ENCODE measurements at regions not wholly inside any gene's neighbourhood (a gene's known extent, or its start where the extent isn't known, plus 50 kb on each side); places are given as distances from the start of the nearest gene placed in this dataset.

DNA sequence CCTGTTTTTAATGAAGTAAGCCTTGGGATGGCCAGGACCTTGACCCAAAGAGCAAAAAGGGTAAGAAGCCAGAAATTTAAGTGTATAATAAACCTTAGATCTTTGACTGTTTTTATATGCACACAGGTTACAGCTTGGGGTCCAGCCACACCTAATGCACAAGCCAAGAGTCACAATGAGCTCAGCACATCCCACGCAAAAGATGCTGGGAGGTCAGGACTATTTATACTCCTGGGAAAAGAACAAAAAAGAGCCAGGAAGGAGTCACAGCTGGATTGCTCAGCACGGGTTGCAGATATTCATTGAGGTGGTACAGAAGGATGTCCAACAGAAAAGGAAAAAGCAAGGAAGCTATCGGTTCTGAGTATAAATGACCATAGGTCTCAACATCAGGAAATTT, 536.3 kb downstream of the NTRK3 start:
- H3K36me3 ChIP-seq = no peaks in the 10 kb centered on the region
- H3K9me3 ChIP-seq = no peaks in the 10 kb centered on the region
- H3K4me3 ChIP-seq = no peak overlapping the region
- WGBS = 77% methylated on average over 3 of the region's 3 CpGs
- no peak overlapping the region for H3K27ac ChIP-seq
- H3K27me3 ChIP-seq (replicated peaks; ENCODE audit: insufficient read depth) = no peaks in the 10 kb centered on the region
- TF ChIP-seq POLR2A (IDR thresholded peaks at IDR 0.05) (no peak), POLR2AphosphoS5 (IDR thresholded peaks at IDR 0.05) (no peak)
- TF ChIP-seq, protein P1, sequence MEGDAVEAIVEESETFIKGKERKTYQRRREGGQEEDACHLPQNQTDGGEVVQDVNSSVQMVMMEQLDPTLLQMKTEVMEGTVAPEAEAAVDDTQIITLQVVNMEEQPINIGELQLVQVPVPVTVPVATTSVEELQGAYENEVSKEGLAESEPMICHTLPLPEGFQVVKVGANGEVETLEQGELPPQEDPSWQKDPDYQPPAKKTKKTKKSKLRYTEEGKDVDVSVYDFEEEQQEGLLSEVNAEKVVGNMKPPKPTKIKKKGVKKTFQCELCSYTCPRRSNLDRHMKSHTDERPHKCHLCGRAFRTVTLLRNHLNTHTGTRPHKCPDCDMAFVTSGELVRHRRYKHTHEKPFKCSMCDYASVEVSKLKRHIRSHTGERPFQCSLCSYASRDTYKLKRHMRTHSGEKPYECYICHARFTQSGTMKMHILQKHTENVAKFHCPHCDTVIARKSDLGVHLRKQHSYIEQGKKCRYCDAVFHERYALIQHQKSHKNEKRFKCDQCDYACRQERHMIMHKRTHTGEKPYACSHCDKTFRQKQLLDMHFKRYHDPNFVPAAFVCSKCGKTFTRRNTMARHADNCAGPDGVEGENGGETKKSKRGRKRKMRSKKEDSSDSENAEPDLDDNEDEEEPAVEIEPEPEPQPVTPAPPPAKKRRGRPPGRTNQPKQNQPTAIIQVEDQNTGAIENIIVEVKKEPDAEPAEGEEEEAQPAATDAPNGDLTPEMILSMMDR (IDR thresholded peaks at IDR 0.05) = no peak
- no peak for DNase-seq (ENCODE audit: low spot score)
- intact Hi-C loops (cut with DNase I) = no loop called here
- H3K4me1 ChIP-seq (replicated peaks) = no peaks in the 10 kb centered on the region

DNA sequence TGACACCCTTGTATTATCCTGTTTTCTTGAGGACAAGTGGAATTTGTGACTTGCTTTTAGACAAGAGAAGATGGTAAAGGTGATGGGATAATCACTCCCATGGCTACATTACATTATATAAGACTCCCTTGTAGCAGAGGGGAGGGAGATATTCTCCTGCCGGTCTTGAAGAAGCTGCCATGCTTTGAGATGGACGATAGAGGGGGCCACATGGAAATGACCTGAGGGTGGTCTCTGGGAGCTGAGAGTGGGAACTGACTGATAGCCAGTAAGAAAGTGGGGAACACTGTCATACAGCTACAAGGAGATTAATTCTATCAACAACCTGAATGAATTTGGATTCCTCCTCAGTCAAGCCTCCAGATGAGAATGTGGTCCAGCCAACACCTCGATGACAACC, 540.1 kb downstream of the NTRK3 start:
- no peaks in the 10 kb centered on the region for H3K9me3 ChIP-seq
- H3K4me1 ChIP-seq (replicated peaks) = no peaks in the 10 kb centered on the region
- H3K27me3 ChIP-seq (replicated peaks; ENCODE audit: insufficient read depth) = no peaks in the 10 kb centered on the region
- H3K36me3 ChIP-seq = no peaks in the 10 kb centered on the region
- H3K4me3 ChIP-seq = no peak overlapping the region
- H3K27ac ChIP-seq = no peak overlapping the region
- intact Hi-C loops (cut with DNase I) = no loop called here
- 77% methylated on average over 3 of the region's 3 CpGs for WGBS
- TF ChIP-seq, protein P1 (IDR thresholded peaks at IDR 0.05) = no peak
- TF ChIP-seq POLR2A (IDR thresholded peaks at IDR 0.05) (no peak), POLR2AphosphoS5 (IDR thresholded peaks at IDR 0.05) (no peak)
- no peak for DNase-seq (ENCODE audit: low spot score)

DNA sequence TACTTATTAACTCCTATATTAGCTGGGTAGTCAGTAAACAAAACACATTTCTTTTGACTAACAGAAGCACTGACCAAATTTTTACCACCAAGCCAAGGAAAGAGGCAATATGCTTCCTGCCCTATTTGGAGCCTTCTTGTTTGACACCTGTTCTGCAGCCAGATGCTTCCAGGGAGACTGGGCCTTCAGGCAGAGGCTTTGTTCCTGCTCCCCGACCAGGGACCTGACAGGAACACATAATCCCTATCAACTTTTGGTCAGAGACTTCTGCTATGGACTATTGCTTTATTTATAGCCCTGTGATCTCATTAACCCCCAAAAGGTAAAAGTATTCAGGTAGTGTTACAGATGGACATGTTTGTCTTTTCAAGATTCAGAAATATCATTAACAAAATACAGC, 541.3 kb downstream of the NTRK3 start:
- Histone ChIP-seq H3K4me1 (replicated peaks) (no peaks in the 10 kb centered on the region), H3K27me3 (replicated peaks; ENCODE audit: insufficient read depth) (no peaks in the 10 kb centered on the region), H3K4me3 (no peak overlapping the region), H3K9me3 (no peaks in the 10 kb centered on the region), H3K27ac (no peak overlapping the region), H3K36me3 (no peaks in the 10 kb centered on the region)
- DNase-seq (ENCODE audit: low spot score) = no peak
- TF ChIP-seq POLR2A (IDR thresholded peaks at IDR 0.05) (no peak), POLR2AphosphoS5 (IDR thresholded peaks at IDR 0.05) (no peak)
- TF ChIP-seq, protein P1 (IDR thresholded peaks at IDR 0.05) = no peak
- WGBS = 76% methylated on average over 1 of the region's 1 CpG
- intact Hi-C loops (cut with DNase I) = no loop called here

DNA sequence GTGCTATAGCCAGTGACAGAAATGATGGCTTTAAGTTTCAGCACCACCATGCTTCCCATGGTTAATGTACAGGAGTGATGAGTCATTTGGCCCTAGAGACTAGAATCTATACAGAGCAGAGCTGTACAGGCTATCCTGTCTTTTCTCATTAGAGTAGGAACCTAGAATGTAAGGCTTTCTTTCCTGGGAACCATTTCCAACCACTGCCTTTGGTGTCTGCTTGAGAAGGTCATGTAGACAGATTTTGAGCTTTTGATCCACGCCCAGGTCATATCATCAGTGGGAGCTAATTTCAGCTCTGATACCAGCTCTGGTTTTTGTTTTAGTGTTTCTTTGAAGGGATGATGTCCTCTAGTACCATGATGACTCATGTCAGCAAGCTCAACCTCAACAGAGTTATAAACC, 543.1 kb downstream of the NTRK3 start:
- no peaks in the 10 kb centered on the region for H3K27me3 ChIP-seq (replicated peaks; ENCODE audit: insufficient read depth)
- intact Hi-C loops (cut with DNase I) = no loop called here
- H3K4me3 ChIP-seq = no peak overlapping the region
- no peak overlapping the region for H3K27ac ChIP-seq
- no peak for DNase-seq (ENCODE audit: low spot score)
- H3K36me3 ChIP-seq = no peaks in the 10 kb centered on the region
- TF ChIP-seq POLR2AphosphoS5 (IDR thresholded peaks at IDR 0.05) (no peak), POLR2A (IDR thresholded peaks at IDR 0.05) (no peak)
- TF ChIP-seq, protein P1 (IDR thresholded peaks at IDR 0.05) = no peak
- no peaks in the 10 kb centered on the region for H3K4me1 ChIP-seq (replicated peaks)
- WGBS = 100% methylated on average over 1 of the region's 1 CpG
- H3K9me3 ChIP-seq = no peaks in the 10 kb centered on the region

DNA sequence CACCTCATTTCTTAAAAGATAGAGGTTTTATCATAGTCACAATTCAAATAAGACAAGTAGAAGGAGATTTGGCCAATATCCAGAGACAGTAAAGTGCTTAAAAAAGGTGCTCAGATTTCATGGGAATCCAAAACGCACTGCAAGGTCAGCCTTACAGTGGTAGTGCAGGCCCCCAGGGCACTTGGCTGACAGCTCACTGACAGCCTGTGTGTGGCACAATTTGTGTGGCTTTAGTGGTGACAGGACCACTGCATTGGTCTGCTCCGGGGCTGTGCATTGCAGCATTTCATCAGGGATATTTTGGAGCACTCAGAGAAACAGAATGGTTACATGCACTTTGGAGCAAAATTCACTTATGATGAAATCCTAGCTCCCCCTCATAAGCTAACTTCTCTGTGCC, 544.3 kb downstream of the NTRK3 start:
- TF ChIP-seq, protein P1 (IDR thresholded peaks at IDR 0.05) = no peak
- TF ChIP-seq POLR2AphosphoS5 (IDR thresholded peaks at IDR 0.05) = no peak
- TF ChIP-seq POLR2A (IDR thresholded peaks at IDR 0.05) = no peak
- intact Hi-C loops (cut with DNase I) = no loop called here
- Histone ChIP-seq H3K27ac (no peak overlapping the region), H3K9me3 (no peaks in the 10 kb centered on the region), H3K27me3 (replicated peaks; ENCODE audit: insufficient read depth) (no peaks in the 10 kb centered on the region), H3K4me3 (no peak overlapping the region), H3K36me3 (no peaks in the 10 kb centered on the region), H3K4me1 (replicated peaks) (no peaks in the 10 kb centered on the region)
- DNase-seq (ENCODE audit: low spot score) = no peak
- 21% methylated on average over 2 of the region's 2 CpGs for WGBS

Data from prostate gland (tissue), 2 donors.